Esophagus muscularis mucosa (tissue), 4 donors: ENCODE measurements at regions not wholly inside any gene's neighbourhood (a gene's known extent, or its start where the extent isn't known, plus 50 kb on each side); places are given as distances from the start of the nearest gene placed in this dataset.

ENCODE experiments used
- DNase-seq: peaks from one replicate; pipeline ENCODE4 v3.0.0-alpha.2; 2017; ENCODE audit errors: extremely low spot score
- H3K27ac ChIP-seq, 4 donors: fragments of 200-600 bp; sonication (generic); replicated peaks in 1 of 4; 1 replicate in 3 of 4; 2 replicates in 1 of 4; pipeline ENCODE4 v1.5.1; 2016 to 2019; ENCODE audit warnings: mild to moderate bottlenecking in 1 of 4
- H3K27me3 ChIP-seq, 4 donors: fragments of 200-600 bp; sonication (generic); one replicate each; pipeline versions ENCODE4 v1.5.1 to v1.6.0; 2016 to 2019
- H3K36me3 ChIP-seq, 4 donors: fragments of 200-600 bp; sonication (generic); one replicate each; pipeline ENCODE4 v1.5.1; 2016 to 2019
- H3K4me1 ChIP-seq, 4 donors: fragments of 200-600 bp; sonication (generic); one replicate each; pipeline ENCODE4 v1.5.1; 2016 to 2019
- H3K4me3 ChIP-seq, 4 donors: fragments of 200-600 bp; sonication (generic); 1 replicate in 2 of 4; 2 replicates in 2 of 4; pipeline ENCODE4 v1.5.1; 2016 to 2019; ENCODE audit warnings: mild to moderate bottlenecking in 4 of 4, moderate library complexity in 1 of 4
- H3K9me3 ChIP-seq, 4 donors: fragments of 200-600 bp; sonication (generic); 1 replicate in 3 of 4; 2 replicates in 1 of 4; pipeline ENCODE4 v1.5.1; 2016 to 2019
- EP300 ChIP-seq: sonication (generic); formaldehyde crosslinking; IDR thresholded peaks from one replicate; pipeline ENCODE4 v1.6.1; 2017; ENCODE audit warnings: antibody characterized with exemption
- POLR2A ChIP-seq: fragments of 450-650 bp; IDR thresholded peaks from one replicate; pipeline ENCODE4 v1.6.1; 2017; ENCODE audit warnings: antibody characterized with exemption, moderate library complexity, mild to moderate bottlenecking, low read depth
- POLR2AphosphoS5 ChIP-seq, 2 donors: sonication (generic); formaldehyde crosslinking; IDR thresholded peaks; one replicate each; pipeline ENCODE4 v1.6.1; 2017; ENCODE audit warnings: antibody characterized with exemption in 2 of 2
- WGBS: methylation state at CpG from one replicate; pipeline ENCODE4 v1.1.5; 2018; 5-methylcytosine and 5-hydroxymethylcytosine counted together
- intact Hi-C: fragments of 100-400 bp; cut with DNase I; formaldehyde crosslinking; loops from one replicate; pipeline ENCODE4 v1.15.1; 2023
- TF ChIP-seq, protein P1 (sequence below), 3 experiments: fragments of 200-600 bp in 2 of 3; fragments of 450-650 bp in 1 of 3; sonication (generic) in 2 of 3; IDR thresholded peaks; one replicate each; pipeline ENCODE4 v1.5.1; 2017 to 2019; ENCODE audit warnings: antibody characterized with exemption in 3 of 3, mild to moderate bottlenecking in 2 of 3, moderate library complexity in 1 of 3

DNA sequence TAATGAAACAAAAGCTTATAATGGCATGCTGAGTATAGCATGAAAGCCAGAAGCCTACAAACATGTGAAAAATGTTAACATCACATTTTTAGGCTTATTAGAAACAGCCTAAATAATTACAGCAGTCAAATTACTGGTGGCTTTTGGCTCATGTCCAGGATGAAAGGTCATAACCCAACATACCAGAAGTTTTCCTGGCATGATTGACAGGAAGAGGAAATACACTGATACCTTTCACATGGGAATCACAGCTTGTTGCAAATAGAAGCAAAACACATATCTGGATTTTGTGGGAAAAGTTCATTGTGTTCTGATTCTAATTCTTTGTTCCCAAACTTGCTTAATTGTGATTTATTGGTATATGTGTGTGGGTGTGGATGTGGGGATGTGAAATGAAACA lies 393.5 kb upstream of the ARRDC4 start:
- no peak overlapping the region for H3K27ac ChIP-seq
- intact Hi-C loops = no loop called here
- TF ChIP-seq EP300 (no peak), POLR2A (no peak), POLR2AphosphoS5 (IDR thresholded peaks at IDR 0.05) (no peak)
- TF ChIP-seq, protein P1, sequence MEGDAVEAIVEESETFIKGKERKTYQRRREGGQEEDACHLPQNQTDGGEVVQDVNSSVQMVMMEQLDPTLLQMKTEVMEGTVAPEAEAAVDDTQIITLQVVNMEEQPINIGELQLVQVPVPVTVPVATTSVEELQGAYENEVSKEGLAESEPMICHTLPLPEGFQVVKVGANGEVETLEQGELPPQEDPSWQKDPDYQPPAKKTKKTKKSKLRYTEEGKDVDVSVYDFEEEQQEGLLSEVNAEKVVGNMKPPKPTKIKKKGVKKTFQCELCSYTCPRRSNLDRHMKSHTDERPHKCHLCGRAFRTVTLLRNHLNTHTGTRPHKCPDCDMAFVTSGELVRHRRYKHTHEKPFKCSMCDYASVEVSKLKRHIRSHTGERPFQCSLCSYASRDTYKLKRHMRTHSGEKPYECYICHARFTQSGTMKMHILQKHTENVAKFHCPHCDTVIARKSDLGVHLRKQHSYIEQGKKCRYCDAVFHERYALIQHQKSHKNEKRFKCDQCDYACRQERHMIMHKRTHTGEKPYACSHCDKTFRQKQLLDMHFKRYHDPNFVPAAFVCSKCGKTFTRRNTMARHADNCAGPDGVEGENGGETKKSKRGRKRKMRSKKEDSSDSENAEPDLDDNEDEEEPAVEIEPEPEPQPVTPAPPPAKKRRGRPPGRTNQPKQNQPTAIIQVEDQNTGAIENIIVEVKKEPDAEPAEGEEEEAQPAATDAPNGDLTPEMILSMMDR (IDR thresholded peaks at IDR 0.05) = no peak
- no peaks in the 10 kb centered on the region for H3K27me3 ChIP-seq
- no peak overlapping the region for H3K4me3 ChIP-seq
- no peaks in the 10 kb centered on the region for H3K9me3 ChIP-seq
- no peak for DNase-seq
- H3K36me3 ChIP-seq = no peaks in the 10 kb centered on the region
- peaks cover 0 to 4% (median 0%) of the 10 kb centered on the region in 4 donors for H3K4me1 ChIP-seq

DNA sequence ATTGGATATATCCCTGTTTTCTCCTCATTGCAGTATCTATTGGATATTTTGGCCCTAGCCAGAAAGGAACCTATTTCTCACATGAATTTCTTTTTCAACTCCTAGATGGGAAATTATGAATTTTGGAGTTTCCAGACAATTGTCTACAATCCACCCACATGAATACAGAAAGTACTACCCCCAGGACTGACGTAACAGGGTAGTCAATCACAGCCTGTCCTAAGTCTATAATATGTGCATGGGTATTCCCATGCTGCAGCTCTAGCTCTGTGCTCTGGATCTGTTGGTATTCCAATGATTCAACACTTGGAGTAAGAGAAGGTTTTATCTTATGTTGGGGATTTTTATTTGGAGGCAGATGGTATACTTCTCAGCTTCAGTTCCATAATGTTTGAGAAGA lies 393.1 kb upstream of the ARRDC4 start:
- intact Hi-C loops = no loop called here
- no peak for DNase-seq
- H3K4me1 ChIP-seq = peaks cover 0 to 4% (median 0%) of the 10 kb centered on the region in 4 donors
- no peaks in the 10 kb centered on the region for H3K36me3 ChIP-seq
- TF ChIP-seq EP300 (no peak), POLR2A (no peak), POLR2AphosphoS5 (IDR thresholded peaks at IDR 0.05) (no peak)
- TF ChIP-seq, protein P1 (IDR thresholded peaks at IDR 0.05) = no peak
- H3K27ac ChIP-seq = no peak overlapping the region
- no peak overlapping the region for H3K4me3 ChIP-seq
- H3K9me3 ChIP-seq = no peaks in the 10 kb centered on the region
- no peaks in the 10 kb centered on the region for H3K27me3 ChIP-seq
- WGBS = 59% methylated on average over 1 of the region's 1 CpG

DNA sequence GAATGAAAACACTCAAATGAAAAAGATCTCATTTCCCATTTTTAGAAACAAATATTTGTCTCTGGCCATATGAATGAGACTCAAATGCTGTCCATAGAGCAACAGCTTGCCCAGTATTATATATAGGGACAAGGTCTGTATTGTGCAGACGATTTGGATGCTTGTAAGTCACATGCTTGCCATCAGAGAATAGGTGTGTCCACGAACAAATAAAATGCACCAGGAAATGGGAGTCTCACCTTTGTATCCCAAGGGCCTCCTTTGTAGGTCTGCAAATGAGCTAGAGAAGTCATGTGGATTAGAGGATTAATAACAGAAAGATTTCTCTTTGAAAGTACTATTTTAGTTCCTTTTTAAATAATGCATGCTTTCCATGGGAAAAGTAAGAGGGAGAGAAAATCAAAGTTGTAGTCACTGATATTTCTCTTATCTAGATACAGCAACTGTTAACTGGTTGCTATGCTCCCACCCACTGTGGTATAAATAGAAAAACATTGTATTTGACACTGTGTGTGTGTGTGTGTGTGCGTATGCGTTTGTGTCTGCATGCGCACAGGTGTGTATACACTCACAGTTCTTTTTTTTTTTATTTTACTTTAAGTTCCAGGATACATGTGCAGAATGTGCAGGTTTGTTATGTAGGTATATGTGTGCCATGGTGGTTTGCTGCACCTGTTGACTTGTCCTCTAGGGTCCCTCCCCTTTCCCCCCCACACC lies 383.4 kb upstream of the ARRDC4 start:
- Histone ChIP-seq H3K9me3 (peaks cover 0 to 3% (median 0%) of the 10 kb centered on the region in 4 donors), H3K27me3 (no peaks in the 10 kb centered on the region), H3K27ac (no peak overlapping the region), H3K4me1 (no peaks in the 10 kb centered on the region), H3K36me3 (no peaks in the 10 kb centered on the region), H3K4me3 (no peak overlapping the region)
- intact Hi-C loops = no loop called here
- DNase-seq = no peak
- TF ChIP-seq EP300 (no peak), POLR2A (no peak), POLR2AphosphoS5 (IDR thresholded peaks at IDR 0.05) (no peak)
- TF ChIP-seq, protein P1 (IDR thresholded peaks at IDR 0.05) = no peak
- WGBS = 71% methylated on average over 5 of the region's 5 CpGs

DNA sequence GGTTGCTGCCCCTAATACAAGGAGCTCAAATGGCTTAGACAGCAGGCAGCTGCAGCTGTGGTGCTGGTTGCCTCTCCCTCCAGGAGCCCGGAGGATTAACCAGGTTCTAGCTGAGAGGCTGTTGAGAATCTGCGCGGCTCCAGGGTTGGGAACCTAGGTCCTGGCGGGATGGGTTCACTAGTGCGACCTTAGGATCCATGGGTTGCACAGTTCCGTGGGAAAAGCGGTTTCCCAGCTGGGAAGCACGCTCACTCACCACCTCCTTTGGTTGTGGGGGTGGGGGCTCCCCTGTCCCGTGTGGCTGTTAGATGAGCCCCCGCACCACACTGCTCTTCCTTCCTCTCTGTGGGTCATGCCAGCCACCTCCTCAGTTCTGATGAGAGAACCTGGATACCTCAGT lies 375.1 kb upstream of the ARRDC4 start:
- H3K9me3 ChIP-seq = no peaks in the 10 kb centered on the region
- 94% methylated on average over 6 of the region's 10 CpGs for WGBS
- no peak for TF ChIP-seq EP300
- no peak for TF ChIP-seq POLR2A
- TF ChIP-seq POLR2AphosphoS5 (IDR thresholded peaks at IDR 0.05) = no peak
- TF ChIP-seq, protein P1 (IDR thresholded peaks at IDR 0.05) = no peak
- H3K4me3 ChIP-seq = no peak overlapping the region
- no peaks in the 10 kb centered on the region for H3K36me3 ChIP-seq
- H3K4me1 ChIP-seq = no peaks in the 10 kb centered on the region
- H3K27ac ChIP-seq = no peak overlapping the region
- no peak for DNase-seq
- H3K27me3 ChIP-seq = no peaks in the 10 kb centered on the region
- intact Hi-C loops = no loop called here

DNA sequence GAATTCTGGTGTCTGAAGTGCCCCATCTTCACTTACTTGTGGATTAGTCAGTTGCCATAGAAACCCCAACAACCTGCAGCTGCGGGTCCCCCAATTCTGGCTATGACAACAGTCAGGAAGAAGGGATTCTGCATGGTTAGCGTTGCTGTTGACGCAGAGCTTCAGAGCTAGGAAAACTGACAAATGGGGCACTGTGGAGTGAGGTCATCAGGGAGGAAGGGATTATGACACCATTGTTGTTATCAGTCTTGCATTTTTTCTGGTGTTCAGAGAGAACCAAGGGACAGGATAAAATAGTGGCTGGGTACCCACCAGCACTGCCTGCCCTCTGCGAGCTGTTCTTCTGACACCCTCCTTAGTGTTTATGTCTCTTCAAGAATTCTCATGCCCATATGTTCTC lies 367.7 kb upstream of the ARRDC4 start:
- no peaks in the 10 kb centered on the region for H3K36me3 ChIP-seq
- no peak for DNase-seq
- H3K4me1 ChIP-seq = no peaks in the 10 kb centered on the region
- intact Hi-C loops = no loop called here
- no peak overlapping the region for H3K4me3 ChIP-seq
- no peak overlapping the region for H3K27ac ChIP-seq
- WGBS = 82% methylated on average over 4 of the region's 4 CpGs
- no peaks in the 10 kb centered on the region for H3K27me3 ChIP-seq
- TF ChIP-seq POLR2AphosphoS5 (IDR thresholded peaks at IDR 0.05) = no peak
- TF ChIP-seq, protein P1 (IDR thresholded peaks at IDR 0.05) = no peak
- no peak for TF ChIP-seq EP300
- TF ChIP-seq POLR2A = no peak
- H3K9me3 ChIP-seq = no peaks in the 10 kb centered on the region
